Panc1 (cell line): ENCODE measurements at regions not wholly inside any gene's neighbourhood (a gene's known extent, or its start where the extent isn't known, plus 50 kb on each side); places are given as distances from the start of the nearest gene placed in this dataset.

Source experiments
- ATAC-seq: fragments of 200-7000 bp; cut with Tn5 transposase; 2 replicates; pipeline ENCODE4 v1.9.1; 2020; ENCODE audit warnings: mild to moderate bottlenecking, moderate library complexity
- BruUV-seq: library from RNA; stranded (reverse); fragments of 400-500 nt; replicated peaks from 2 replicates; lab custom pipeline; 2021; lab: Mats Ljungman, UMichigan
- CTCF ChIA-PET: fragments of 300-600 bp; sonication (Branson Sonifier 250); formaldehyde crosslinking; loops from one replicate; lab custom pipeline; 2022; ENCODE audit warnings: antibody characterized with exemption; lab: Charles Lee
- POLR2A ChIA-PET: fragments of 300-600 bp; sonication (Branson Sonifier 250); formaldehyde crosslinking; loops from one replicate; lab custom pipeline; 2022; ENCODE audit warnings: antibody characterized with exemption; lab: Charles Lee
- DNase-seq: peaks from one replicate; pipeline ENCODE4 v3.0.0-alpha.2; 2010; ENCODE audit warnings: low read depth, low spot score
- H3K27ac ChIP-seq: 2 replicates; pipeline ENCODE4 v1.5.1; 2011; ENCODE audit warnings: mild to moderate bottlenecking, low read length, inconsistent platforms
- H3K27me3 ChIP-seq: fragments of 200-500 bp; sonication (Bioruptor generic); 2 replicates; pipeline ENCODE4 v1.6.0; 2014; ENCODE audit warnings: low read length, inconsistent platforms; ENCODE audit not compliant: control insufficient read depth, insufficient read depth
- H3K36me3 ChIP-seq: fragments of 200-500 bp; sonication (Bioruptor generic); 2 replicates; pipeline ENCODE4 v1.5.1; 2014; ENCODE audit warnings: inconsistent platforms, mild to moderate bottlenecking, low read length, moderate library complexity; ENCODE audit not compliant: control insufficient read depth, insufficient read depth
- H3K4me1 ChIP-seq: 2 replicates; pipeline ENCODE4 v1.5.1; 2011; ENCODE audit warnings: inconsistent platforms, mild to moderate bottlenecking, low read length, moderate library complexity; ENCODE audit not compliant: control insufficient read depth, insufficient read depth
- H3K4me3 ChIP-seq, 2 experiments: 2 replicates each; pipeline ENCODE4 v1.5.1; 2011 to 2012; ENCODE audit warnings: low read depth in 2 of 2, low read length in 2 of 2, mild to moderate bottlenecking in 2 of 2, inconsistent platforms in 1 of 2, moderate library complexity in 1 of 2
- H3K9me3 ChIP-seq: fragments of 200-500 bp; sonication (Bioruptor generic); 2 replicates; pipeline ENCODE4 v1.5.1; 2014; ENCODE audit warnings: low read depth, mild to moderate bottlenecking, inconsistent platforms, low read length, moderate library complexity; ENCODE audit not compliant: control insufficient read depth, insufficient read depth
- POLR2AphosphoS5 ChIP-seq: IDR thresholded peaks from 2 replicates; pipeline ENCODE4 v1.6.1; 2012; ENCODE audit warnings: mild to moderate bottlenecking, low read depth, low read length, moderate library complexity
- SIN3A ChIP-seq: IDR thresholded peaks from 2 replicates; pipeline ENCODE4 v1.6.1; 2012; ENCODE audit warnings: low read depth, mild to moderate bottlenecking, low read length, moderate library complexity, borderline replicate concordance; ENCODE audit not compliant: insufficient read depth
- TCF7L2 ChIP-seq: IDR thresholded peaks from 2 replicates; pipeline ENCODE4 v1.6.1; 2011; ENCODE audit warnings: mild to moderate bottlenecking, low read depth, low read length, inconsistent platforms
- in situ Hi-C: cut with HindIII; loops from 2 replicates; pipeline ENCODE4 v1.10.0; 2016; ENCODE audit warnings: low sequenced_read_pairs, low pct_unique_long_range_greater_than_20kb
- intact Hi-C: fragments of 100-400 bp; cut with micrococcal nuclease; formaldehyde crosslinking; loops from one replicate; pipeline ENCODE4 v1.10.0; 2022; ENCODE audit not compliant: unreplicated experiment
- TF ChIP-seq, protein P1 (sequence below), 2 experiments: IDR thresholded peaks; 2 replicates each; pipeline ENCODE4 v1.6.1; 2011 to 2012; ENCODE audit warnings: low read depth in 2 of 2, control low read depth in 1 of 2, low read length in 1 of 2, mild to moderate bottlenecking in 1 of 2, moderate library complexity in 1 of 2; ENCODE audit not compliant: insufficient read depth in 1 of 2
- TF ChIP-seq, protein P2 (sequence below): fragments of 450-650 bp; IDR thresholded peaks from 2 replicates; pipeline ENCODE4 v1.5.1; 2017; ENCODE audit warnings: mild to moderate bottlenecking

DNA sequence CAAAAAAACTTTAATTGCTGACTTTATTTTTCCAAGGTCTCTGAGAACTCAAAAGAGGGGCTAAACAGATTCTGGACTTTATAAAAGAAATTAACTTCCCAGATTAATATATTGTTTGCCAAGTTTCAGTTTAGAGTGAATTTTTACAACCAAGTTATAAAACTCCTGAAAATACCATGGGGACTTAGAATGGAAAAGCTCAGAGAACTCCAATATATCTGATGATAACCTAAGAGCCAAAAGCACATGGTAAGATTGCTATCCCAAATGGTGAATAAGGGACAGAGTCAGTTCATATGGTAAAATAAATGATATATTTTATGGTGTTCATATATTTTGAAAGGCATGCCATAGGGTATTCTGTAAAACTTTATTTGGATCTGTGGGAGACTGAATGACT is 470.9 kb downstream of the TTLL7 start:
- no peaks in the 10 kb centered on the region for H3K4me1 ChIP-seq

DNA sequence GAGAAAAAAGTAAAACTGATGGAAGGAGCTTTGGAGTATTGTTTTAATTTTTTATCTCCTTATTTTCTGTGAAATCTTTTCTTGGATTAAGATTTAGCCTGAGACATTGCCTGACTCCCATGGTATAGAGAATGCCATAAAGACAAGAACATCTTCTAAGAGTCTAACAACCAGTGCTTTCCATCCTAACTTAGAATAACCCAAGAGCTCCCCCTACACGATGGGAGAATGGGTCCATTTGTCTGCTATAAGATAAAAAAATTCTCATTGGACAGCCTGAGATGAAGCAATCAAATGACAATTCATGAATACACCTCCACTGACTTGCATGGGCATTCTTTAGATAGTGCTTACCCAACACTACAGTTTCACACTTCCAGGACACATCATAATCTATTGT is 478.1 kb downstream of the TTLL7 start:
- DNase-seq, result no peak
- TF ChIP-seq, protein P1, sequence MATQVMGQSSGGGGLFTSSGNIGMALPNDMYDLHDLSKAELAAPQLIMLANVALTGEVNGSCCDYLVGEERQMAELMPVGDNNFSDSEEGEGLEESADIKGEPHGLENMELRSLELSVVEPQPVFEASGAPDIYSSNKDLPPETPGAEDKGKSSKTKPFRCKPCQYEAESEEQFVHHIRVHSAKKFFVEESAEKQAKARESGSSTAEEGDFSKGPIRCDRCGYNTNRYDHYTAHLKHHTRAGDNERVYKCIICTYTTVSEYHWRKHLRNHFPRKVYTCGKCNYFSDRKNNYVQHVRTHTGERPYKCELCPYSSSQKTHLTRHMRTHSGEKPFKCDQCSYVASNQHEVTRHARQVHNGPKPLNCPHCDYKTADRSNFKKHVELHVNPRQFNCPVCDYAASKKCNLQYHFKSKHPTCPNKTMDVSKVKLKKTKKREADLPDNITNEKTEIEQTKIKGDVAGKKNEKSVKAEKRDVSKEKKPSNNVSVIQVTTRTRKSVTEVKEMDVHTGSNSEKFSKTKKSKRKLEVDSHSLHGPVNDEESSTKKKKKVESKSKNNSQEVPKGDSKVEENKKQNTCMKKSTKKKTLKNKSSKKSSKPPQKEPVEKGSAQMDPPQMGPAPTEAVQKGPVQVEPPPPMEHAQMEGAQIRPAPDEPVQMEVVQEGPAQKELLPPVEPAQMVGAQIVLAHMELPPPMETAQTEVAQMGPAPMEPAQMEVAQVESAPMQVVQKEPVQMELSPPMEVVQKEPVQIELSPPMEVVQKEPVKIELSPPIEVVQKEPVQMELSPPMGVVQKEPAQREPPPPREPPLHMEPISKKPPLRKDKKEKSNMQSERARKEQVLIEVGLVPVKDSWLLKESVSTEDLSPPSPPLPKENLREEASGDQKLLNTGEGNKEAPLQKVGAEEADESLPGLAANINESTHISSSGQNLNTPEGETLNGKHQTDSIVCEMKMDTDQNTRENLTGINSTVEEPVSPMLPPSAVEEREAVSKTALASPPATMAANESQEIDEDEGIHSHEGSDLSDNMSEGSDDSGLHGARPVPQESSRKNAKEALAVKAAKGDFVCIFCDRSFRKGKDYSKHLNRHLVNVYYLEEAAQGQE (IDR thresholded peaks at IDR 0.05; ENCODE audit: insufficient read depth in 1 of 2, low read depth in 2 of 2, low read length in 1 of 2), result no peak
- TF ChIP-seq, protein P2, sequence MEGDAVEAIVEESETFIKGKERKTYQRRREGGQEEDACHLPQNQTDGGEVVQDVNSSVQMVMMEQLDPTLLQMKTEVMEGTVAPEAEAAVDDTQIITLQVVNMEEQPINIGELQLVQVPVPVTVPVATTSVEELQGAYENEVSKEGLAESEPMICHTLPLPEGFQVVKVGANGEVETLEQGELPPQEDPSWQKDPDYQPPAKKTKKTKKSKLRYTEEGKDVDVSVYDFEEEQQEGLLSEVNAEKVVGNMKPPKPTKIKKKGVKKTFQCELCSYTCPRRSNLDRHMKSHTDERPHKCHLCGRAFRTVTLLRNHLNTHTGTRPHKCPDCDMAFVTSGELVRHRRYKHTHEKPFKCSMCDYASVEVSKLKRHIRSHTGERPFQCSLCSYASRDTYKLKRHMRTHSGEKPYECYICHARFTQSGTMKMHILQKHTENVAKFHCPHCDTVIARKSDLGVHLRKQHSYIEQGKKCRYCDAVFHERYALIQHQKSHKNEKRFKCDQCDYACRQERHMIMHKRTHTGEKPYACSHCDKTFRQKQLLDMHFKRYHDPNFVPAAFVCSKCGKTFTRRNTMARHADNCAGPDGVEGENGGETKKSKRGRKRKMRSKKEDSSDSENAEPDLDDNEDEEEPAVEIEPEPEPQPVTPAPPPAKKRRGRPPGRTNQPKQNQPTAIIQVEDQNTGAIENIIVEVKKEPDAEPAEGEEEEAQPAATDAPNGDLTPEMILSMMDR, result no peak
- TF ChIP-seq SIN3A (no peak), TCF7L2 (no peak), POLR2AphosphoS5 (no peak)
- POLR2A ChIA-PET, result no interaction called here
- Histone ChIP-seq H3K36me3 (no peaks in the 10 kb centered on the region), H3K27me3 (no peaks in the 10 kb centered on the region), H3K4me3 (no peak overlapping the region), H3K9me3 (no peaks in the 10 kb centered on the region), H3K4me1 (no peaks in the 10 kb centered on the region), H3K27ac (no peak overlapping the region)
- CTCF ChIA-PET, result no interaction called here
- intact Hi-C loops, result no loop called here
- in situ Hi-C loops, result no loop called here
- ATAC-seq, result no peak
- BruUV-seq, result no TSS peak

More for the DNA sequence above, 470.9 kb downstream of the TTLL7 start:
- ChIA-PET POLR2A (no interaction called here), CTCF (no interaction called here)
- DNase-seq (no peak), ATAC-seq (no peak)
- Histone ChIP-seq H3K4me3 (no peak overlapping the region), H3K9me3 (no peaks in the 10 kb centered on the region), H3K27ac (no peak overlapping the region), H3K36me3 (no peaks in the 10 kb centered on the region), H3K27me3 (no peaks in the 10 kb centered on the region)
- intact Hi-C loops, result no loop called here
- no TSS peak for BruUV-seq
- in situ Hi-C loops, result no loop called here
- TF ChIP-seq SIN3A (no peak), POLR2AphosphoS5 (no peak), TCF7L2 (no peak)
- TF ChIP-seq, protein P2, result no peak
- TF ChIP-seq, protein P1 (IDR thresholded peaks at IDR 0.05; ENCODE audit: insufficient read depth in 1 of 2, low read depth in 2 of 2, low read length in 1 of 2), result no peak
